ENCODE measurements at regions not wholly inside any gene's neighbourhood (a gene's known extent, or its start where the extent isn't known, plus 50 kb on each side); places are given as distances from the start of the nearest gene placed in this dataset.

DNA sequence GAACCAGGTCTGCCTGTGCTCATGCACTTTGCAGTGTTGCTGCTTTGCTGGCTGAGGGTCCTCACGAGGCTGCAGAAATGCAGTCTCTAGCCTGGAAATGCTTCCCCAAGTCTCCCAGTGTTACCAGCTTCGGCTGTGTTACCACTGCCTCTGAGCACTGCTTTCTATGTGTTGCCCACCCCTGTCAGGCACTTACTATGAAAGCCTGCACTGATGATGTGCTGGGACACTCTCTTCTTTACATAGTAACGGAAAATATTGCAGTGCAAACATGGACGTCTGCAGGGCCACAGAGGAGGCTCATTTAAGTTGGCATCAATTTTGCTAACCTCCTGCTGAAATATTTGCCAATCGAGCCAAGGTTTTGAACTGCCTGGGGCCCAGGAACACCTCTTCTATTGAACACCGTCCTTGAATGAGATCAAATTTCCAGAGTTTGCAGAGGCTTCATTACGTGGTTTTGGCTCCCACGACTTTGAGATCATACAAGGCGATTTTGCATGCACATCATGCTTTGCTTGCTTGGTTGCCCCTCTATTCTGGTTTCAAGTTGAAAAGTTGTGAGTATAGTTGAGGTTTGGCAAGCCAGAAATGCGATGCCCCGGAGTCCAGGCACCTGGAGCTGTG lies 404.7 kb upstream of the PODXL start:
- H3K9ac ChIP-seq (ENCODE audit: low read depth, low read length), result no peak overlapping the region
- H3K4me1 ChIP-seq (ENCODE audit: insufficient read depth, low read length), result no peaks in the 10 kb centered on the region
- no peaks in the 10 kb centered on the region for H3K9me3 ChIP-seq (ENCODE audit: control insufficient read depth, insufficient read depth, low read length)
- H3K36me3 ChIP-seq (ENCODE audit: insufficient read depth, low read length), result no peaks in the 10 kb centered on the region

DNA sequence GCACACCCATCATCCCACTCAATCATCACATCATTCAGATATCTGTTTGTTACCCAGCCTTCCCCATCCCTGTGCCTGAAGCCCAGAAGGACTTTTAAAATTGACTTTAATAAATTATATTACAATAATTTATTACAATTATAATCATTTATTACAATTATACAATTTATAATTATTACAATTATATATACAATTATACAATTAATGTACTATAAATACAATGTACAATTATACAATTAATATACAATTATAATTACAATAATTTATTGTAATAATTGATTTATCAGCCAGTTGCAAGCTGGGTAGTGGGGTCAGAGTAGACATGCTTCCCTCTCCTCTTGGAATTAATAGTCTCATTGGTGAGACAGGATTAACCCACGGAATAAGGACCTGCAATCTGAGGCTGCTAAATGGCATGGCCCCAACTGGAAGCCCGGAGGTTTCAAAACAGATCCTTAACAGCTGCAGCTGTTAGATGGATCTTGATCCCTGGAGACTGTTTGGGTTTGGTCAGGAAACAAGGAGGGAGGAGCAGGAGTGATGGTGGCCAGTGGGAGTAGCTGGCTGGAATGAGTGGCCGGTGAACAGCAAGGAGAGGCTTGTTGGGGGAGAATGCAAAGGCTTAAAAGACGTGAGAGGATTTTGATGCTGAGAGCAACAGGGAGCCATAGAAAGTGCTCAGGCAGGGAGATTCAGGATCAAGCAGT lies 402.8 kb upstream of the PODXL start:
- H3K36me3 ChIP-seq (ENCODE audit: insufficient read depth, low read length), result no peaks in the 10 kb centered on the region
- H3K9ac ChIP-seq (ENCODE audit: low read depth, low read length), result no peak overlapping the region
- 0 out of 2 replicates have a peak, but pooled peaks cover 3% of the 10 kb centered on the region for H3K4me1 ChIP-seq (ENCODE audit: insufficient read depth, low read length)
- H3K9me3 ChIP-seq (ENCODE audit: control insufficient read depth, insufficient read depth, low read length), result no peaks in the 10 kb centered on the region

DNA sequence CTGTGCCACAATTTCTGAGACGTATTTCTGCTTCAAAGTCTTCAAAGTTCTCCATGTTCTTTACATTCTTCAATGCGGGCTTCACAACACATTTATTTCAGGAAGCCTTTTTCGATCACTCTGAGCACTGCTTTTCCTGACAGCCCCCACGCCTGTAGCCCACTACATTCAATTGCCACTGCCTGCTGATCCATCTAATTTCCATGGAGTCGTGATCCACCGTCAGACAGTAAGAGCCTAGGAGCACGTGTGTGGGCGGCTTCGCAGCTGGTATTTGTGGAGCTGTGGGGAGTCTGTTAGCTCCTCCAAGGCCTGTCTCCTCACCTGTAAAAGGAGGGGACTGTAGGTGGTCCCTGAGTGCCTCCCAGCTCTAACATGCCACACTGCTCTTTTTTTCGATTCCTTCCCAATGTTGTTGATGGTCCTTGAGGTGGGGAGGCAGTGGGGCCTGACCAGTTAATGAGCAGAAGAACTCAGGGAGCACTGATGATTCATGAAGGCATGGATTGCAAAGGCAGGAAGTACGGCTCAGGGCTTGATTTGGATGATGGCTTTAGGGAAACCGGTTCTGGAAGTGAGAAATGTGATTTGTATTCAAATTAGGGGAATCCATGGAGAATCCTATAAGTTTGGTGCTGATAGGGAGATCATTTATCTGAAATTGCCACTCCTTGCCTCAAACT lies 401.1 kb upstream of the PODXL start:
- H3K9ac ChIP-seq (ENCODE audit: low read depth, low read length), result no peak overlapping the region
- 0 out of 2 replicates have a peak, but pooled peaks cover 3% of the 10 kb centered on the region for H3K4me1 ChIP-seq (ENCODE audit: insufficient read depth, low read length)
- H3K36me3 ChIP-seq (ENCODE audit: insufficient read depth, low read length), result no peaks in the 10 kb centered on the region
- no peaks in the 10 kb centered on the region for H3K9me3 ChIP-seq (ENCODE audit: control insufficient read depth, insufficient read depth, low read length)

DNA sequence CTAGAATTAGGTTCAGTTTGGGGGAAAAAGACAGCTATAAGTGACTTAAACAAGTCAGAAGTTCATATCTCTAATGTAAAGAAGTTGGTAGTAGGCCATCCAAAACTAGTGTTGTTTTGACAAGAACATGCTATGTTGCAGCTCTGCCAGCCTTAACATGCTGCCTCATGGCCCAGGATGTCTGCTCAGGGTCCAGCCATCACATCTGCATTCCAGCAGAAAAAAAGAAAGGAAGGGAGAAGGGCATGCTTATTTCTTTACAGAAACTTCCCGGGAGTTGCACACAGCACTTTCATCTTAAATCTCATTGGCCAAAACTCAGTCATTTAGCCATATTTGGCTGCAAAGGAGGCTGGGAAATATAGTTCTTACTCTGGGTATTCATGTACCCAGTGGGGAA lies 400.4 kb upstream of the PODXL start:
- Histone ChIP-seq H3K9me3 (ENCODE audit: control insufficient read depth, insufficient read depth, low read length) (no peaks in the 10 kb centered on the region), H3K4me1 (ENCODE audit: insufficient read depth, low read length) (0 out of 2 replicates have a peak, but pooled peaks cover 3% of the 10 kb centered on the region), H3K36me3 (ENCODE audit: insufficient read depth, low read length) (no peaks in the 10 kb centered on the region), H3K9ac (ENCODE audit: low read depth, low read length) (no peak overlapping the region)

DNA sequence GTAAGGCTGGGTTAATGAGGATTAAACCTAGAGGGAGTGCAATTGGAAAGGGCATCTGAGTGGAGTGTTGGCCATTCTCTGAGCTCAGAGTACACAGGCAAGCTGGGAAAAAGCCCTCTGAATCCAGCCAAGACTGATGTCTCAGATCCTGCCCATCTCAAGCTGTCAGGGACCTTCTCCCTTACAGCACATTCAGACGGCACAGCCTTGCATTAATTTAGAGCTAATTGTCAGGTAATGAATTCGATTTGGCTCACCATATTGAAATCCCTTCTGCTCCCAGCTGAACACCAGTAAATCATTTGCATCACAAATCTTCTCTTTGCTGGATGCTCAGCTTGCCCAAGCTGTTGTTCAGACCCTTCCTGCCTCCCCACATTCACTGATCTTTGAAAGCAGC lies 399.3 kb upstream of the PODXL start:
- no peak overlapping the region for H3K9ac ChIP-seq (ENCODE audit: low read depth, low read length)
- H3K9me3 ChIP-seq (ENCODE audit: control insufficient read depth, insufficient read depth, low read length), result no peaks in the 10 kb centered on the region
- no peaks in the 10 kb centered on the region for H3K36me3 ChIP-seq (ENCODE audit: insufficient read depth, low read length)
- 0 out of 2 replicates have a peak, but pooled peaks cover 3% of the 10 kb centered on the region for H3K4me1 ChIP-seq (ENCODE audit: insufficient read depth, low read length)

DNA sequence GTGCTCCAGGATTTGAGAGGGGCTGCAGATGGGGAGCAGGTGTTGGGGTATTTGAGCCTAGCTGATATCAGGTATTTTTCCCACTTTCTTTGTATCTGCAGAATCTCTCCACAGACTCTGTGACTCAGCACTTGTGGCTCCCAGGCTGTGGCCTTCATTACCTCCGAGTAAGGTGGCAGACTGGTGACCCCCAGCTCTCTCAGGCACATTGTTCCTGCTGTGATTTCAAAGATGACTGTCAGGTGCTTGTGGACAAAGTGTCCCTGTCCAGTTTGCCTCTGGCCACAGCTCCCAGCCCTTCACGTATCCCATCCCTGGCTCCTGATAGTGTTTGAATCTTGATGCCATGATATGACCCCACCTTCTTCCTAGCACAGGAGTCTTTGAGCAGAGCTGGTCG lies 396.8 kb upstream of the PODXL start:
- no peak overlapping the region for H3K9ac ChIP-seq (ENCODE audit: low read depth, low read length)
- H3K36me3 ChIP-seq (ENCODE audit: insufficient read depth, low read length), result no peaks in the 10 kb centered on the region
- H3K4me1 ChIP-seq (ENCODE audit: insufficient read depth, low read length), result peaks cover 9% of the 10 kb centered on the region; the same call in 1 of the 2 replicates
- H3K9me3 ChIP-seq (ENCODE audit: control insufficient read depth, insufficient read depth, low read length), result no peaks in the 10 kb centered on the region

DNA sequence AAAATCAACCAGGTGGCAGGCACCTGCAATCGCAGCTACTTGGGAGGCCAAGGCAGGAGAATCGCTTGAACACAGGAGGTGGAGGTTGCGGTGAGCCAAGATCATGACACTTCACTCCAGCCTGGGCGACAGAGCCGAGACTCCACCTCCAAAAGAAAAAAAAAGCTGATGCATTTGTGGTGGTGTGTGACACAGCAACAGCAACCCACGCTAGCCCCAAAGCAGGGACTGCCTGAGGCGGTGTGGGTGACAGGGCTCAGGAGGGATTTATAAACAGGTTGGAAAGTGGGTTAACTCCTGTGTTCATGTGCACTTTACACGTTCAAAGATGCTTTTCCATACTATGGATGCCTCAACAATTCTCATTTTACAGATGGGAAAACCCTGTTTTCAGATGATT lies 395.9 kb upstream of the PODXL start:
- no peak overlapping the region for H3K9ac ChIP-seq (ENCODE audit: low read depth, low read length)
- H3K4me1 ChIP-seq (ENCODE audit: insufficient read depth, low read length), result peaks cover 9% of the 10 kb centered on the region; the same call in 1 of the 2 replicates
- no peaks in the 10 kb centered on the region for H3K36me3 ChIP-seq (ENCODE audit: insufficient read depth, low read length)
- H3K9me3 ChIP-seq (ENCODE audit: control insufficient read depth, insufficient read depth, low read length), result no peaks in the 10 kb centered on the region

DNA sequence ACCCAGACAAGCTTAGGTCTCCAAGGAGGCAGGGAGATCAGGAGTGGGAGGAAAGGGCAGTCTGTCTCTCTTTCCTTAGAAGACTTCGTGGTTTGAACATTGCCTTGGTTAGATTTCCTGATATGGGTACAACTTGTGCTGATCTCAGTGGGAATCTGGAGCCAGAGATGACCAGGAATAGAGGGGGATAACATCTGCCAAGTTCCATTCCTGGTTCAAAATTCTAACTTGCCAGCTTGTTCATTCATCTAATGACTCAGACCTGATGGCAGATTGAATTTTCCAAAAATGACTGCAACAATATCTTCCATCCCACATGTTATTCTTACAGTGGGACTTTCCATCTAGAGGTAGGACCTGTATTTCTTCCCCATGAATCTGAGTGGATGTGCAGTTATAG lies 394.3 kb upstream of the PODXL start:
- no peaks in the 10 kb centered on the region for H3K9me3 ChIP-seq (ENCODE audit: control insufficient read depth, insufficient read depth, low read length)
- H3K4me1 ChIP-seq (ENCODE audit: insufficient read depth, low read length), result peaks cover 9% of the 10 kb centered on the region; the same call in 1 of the 2 replicates
- H3K36me3 ChIP-seq (ENCODE audit: insufficient read depth, low read length), result no peaks in the 10 kb centered on the region
- no peak overlapping the region for H3K9ac ChIP-seq (ENCODE audit: low read depth, low read length)

DNA sequence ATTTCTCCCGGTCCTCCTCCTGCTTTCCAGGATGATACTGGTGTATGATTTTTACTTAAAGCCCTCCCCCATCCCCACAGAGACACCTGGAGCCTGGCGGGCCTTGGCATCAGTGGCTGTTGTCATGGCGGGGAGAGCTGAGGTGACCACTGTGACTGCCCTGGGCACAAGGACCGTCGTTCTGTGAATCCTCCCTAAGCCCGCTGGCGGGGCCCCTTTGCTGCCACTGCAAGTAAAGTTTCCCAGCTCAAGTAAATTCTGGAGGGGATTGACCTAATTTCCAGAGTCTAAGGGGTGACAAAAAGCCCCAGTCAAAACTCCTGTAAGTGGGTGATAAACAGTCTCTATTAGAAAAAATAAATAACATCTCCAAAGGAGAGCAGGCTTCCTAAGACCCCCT lies 393.2 kb upstream of the PODXL start:
- no peaks in the 10 kb centered on the region for H3K9me3 ChIP-seq (ENCODE audit: control insufficient read depth, insufficient read depth, low read length)
- H3K36me3 ChIP-seq (ENCODE audit: insufficient read depth, low read length), result no peaks in the 10 kb centered on the region
- H3K9ac ChIP-seq (ENCODE audit: low read depth, low read length), result no peak overlapping the region
- H3K4me1 ChIP-seq (ENCODE audit: insufficient read depth, low read length), result peaks cover 5% of the 10 kb centered on the region; the same call in 1 of the 2 replicates

DNA sequence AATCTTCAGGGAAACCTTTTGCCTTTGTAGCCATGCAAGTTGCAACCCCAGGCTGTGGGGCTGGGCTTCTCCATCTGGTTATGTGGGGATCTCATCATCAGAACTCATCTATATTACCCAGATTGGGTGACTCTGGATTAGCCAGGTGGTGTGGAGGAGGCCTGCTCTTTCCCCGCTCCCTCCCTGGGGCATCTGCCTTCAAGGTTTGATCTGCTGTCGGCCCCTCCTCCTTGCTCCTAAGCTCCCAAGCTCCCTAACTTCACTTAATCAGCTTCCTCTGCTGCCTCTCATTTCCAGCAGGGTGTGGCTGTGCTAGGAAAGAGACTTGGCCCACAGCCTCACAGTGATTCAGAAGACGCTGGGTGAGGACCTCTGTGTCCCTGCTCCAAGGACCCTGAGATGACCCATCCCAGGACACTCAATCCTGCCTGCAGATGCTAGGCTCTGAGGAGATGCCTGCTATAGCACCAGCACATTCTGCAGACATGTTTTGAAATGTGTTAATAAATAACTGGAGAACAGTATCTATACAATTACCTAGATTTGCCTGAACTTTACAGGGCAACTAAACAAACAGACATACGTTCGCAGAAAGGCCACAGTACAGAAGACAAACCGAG lies 392.1 kb upstream of the PODXL start:
- Histone ChIP-seq H3K4me1 (ENCODE audit: insufficient read depth, low read length) (peaks cover 5% of the 10 kb centered on the region; the same call in 1 of the 2 replicates), H3K9me3 (ENCODE audit: control insufficient read depth, insufficient read depth, low read length) (no peaks in the 10 kb centered on the region), H3K9ac (ENCODE audit: low read depth, low read length) (no peak overlapping the region), H3K36me3 (ENCODE audit: insufficient read depth, low read length) (no peaks in the 10 kb centered on the region)

DNA sequence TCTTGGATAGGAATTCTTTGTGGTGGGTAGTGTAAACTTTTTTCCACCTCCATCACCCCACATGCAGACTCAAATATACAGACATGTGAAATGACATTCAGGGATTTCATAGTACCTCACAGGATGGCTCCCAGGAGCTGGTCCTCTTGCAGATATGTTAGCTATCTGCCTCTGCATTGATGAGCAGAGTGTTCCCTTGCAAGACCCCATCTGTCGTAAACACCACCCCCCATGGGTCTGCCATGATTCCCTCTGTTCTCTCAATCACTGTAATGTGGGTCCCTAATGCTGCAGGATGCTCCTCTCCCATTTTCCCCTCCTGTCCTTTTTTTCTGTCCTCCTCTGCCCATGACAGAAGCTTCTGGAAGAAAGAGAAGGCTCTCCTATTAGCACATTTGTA lies 391.2 kb upstream of the PODXL start:
- peaks cover 5% of the 10 kb centered on the region; the same call in 1 of the 2 replicates for H3K4me1 ChIP-seq (ENCODE audit: insufficient read depth, low read length)
- no peaks in the 10 kb centered on the region for H3K9me3 ChIP-seq (ENCODE audit: control insufficient read depth, insufficient read depth, low read length)
- no peaks in the 10 kb centered on the region for H3K36me3 ChIP-seq (ENCODE audit: insufficient read depth, low read length)
- H3K9ac ChIP-seq (ENCODE audit: low read depth, low read length), result no peak overlapping the region

DNA sequence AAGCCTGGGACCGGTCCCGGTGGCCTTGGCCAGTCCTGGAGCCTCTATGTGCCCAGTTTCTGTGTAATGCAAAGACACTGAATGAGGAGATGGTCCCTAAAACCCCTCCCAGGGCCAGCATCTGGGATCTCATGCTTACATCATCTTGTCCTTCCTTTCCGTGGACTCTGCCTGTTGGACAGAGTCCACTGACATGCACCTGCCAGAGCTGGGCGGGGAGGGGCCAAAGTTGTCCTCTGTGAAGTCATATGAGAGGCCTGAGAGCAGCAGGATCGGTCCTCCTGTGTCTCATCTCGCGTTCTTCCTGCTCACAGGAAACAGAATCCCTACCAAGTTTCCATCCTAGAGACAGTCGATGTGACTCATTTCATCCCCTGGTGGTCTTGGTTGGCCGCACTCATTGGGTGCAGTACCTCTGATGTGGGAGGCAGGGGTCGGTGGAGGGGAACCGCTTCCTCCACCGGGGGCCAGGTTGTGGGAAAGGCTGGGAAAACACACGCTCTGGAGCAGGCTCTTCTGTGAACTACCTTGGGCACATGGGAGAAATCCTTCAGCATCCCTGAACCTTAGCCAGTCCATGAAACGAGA lies 389.6 kb upstream of the PODXL start:
- no peaks in the 10 kb centered on the region for H3K36me3 ChIP-seq (ENCODE audit: insufficient read depth, low read length)
- peaks cover 5% of the 10 kb centered on the region; the same call in 1 of the 2 replicates for H3K4me1 ChIP-seq (ENCODE audit: insufficient read depth, low read length)
- no peaks in the 10 kb centered on the region for H3K9me3 ChIP-seq (ENCODE audit: control insufficient read depth, insufficient read depth, low read length)
- no peak overlapping the region; the same call in 1 of the 2 replicates for H3K9ac ChIP-seq (ENCODE audit: low read depth, low read length)

DNA sequence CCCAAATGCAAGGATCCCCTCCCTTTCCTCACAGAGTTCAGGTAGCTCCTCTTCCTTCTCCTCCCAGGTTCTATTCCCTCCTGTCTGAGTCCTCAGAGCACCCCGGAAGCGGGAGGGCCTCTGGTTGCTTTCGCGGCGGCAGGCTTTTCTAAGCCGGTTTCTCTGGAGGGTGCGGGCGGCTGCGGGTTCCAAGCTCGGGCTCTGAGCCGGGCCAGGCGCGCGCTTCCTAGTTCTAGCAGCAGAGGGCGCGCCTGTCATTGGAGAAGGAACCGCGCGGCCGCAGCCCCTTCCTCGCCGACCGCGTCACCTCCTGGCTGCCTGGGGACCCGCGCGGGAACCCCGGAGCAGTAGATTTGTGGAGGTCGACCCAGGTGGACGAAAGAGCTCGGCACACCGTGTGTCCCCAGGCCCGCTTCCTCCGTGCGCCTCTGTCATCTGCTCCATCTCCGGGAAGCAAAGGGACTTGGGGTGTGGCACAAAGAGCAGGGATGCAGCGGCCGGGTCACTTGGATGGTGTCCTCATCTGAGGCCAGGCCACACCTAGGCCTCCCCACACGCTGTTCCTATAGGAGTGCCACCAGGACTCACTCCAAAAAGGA lies 389.0 kb upstream of the PODXL start:
- H3K4me1 ChIP-seq (ENCODE audit: insufficient read depth, low read length), result peaks cover 5% of the 10 kb centered on the region; the same call in 1 of the 2 replicates
- no peaks in the 10 kb centered on the region for H3K9me3 ChIP-seq (ENCODE audit: control insufficient read depth, insufficient read depth, low read length)
- H3K9ac ChIP-seq (ENCODE audit: low read depth, low read length), result peak overlapping the region; percentile 12; the same call in 1 of the 2 replicates
- H3K36me3 ChIP-seq (ENCODE audit: insufficient read depth, low read length), result no peaks in the 10 kb centered on the region
